ENCODE measurements at regions not wholly inside any gene's neighbourhood (a gene's known extent, or its start where the extent isn't known, plus 50 kb on each side); places are given as distances from the start of the nearest gene placed in this dataset.
"Not testable (repeated sequence)": the region's sequence is repeated elsewhere in the genome, so short reads cannot be mapped to it uniquely, and the experiment has no call there.

GRCh38 chr12:115374480-115375185 is 690.7 kb upstream of the TBX3 start:
- Mint-ChIP-seq H3K36me3 (no peaks in the 10 kb centered on the region), H3K4me3 (no peak overlapping the region), H3K9me3 (no peaks in the 10 kb centered on the region), H3K27ac (peak overlapping the region; percentile 94), H3K27me3 (ENCODE audit: low read depth) (no peaks in the 10 kb centered on the region), H3K4me1 (peaks cover 59% of the 10 kb centered on the region)
- DNase-seq (ENCODE audit: low spot score in 2 of 2, unreplicated experiment in 2 of 2) = no peak
- no peak for TF ChIP-seq CTCF (IDR thresholded peaks at IDR 0.05; ENCODE audit: unreplicated experiment)

GRCh38 chr12:115371711-115372110 is 687.7 kb upstream of the TBX3 start:
- Mint-ChIP-seq H3K27ac (peak overlapping the region; percentile 32), H3K4me1 (peaks cover 29% of the 10 kb centered on the region), H3K9me3 (no peaks in the 10 kb centered on the region), H3K27me3 (ENCODE audit: low read depth) (no peaks in the 10 kb centered on the region), H3K36me3 (no peaks in the 10 kb centered on the region), H3K4me3 (no peak overlapping the region)
- TF ChIP-seq CTCF (IDR thresholded peaks at IDR 0.05; ENCODE audit: unreplicated experiment) = no peak
- DNase-seq (ENCODE audit: low spot score in 2 of 2, unreplicated experiment in 2 of 2) = no peak

GRCh38 chr12:115370650-115371049 is 686.7 kb upstream of the TBX3 start:
- Mint-ChIP-seq H3K36me3 (peaks cover 6% of the 10 kb centered on the region), H3K27ac (peak overlapping the region; percentile 83), H3K4me1 (peaks cover 22% of the 10 kb centered on the region), H3K9me3 (peaks cover 6% of the 10 kb centered on the region), H3K4me3 (no peak overlapping the region), H3K27me3 (ENCODE audit: low read depth) (no peaks in the 10 kb centered on the region)
- no peak for DNase-seq (ENCODE audit: low spot score in 2 of 2, unreplicated experiment in 2 of 2)
- no peak for TF ChIP-seq CTCF (IDR thresholded peaks at IDR 0.05; ENCODE audit: unreplicated experiment)

GRCh38 chr12:115370207-115370606 is 686.2 kb upstream of the TBX3 start:
- Mint-ChIP-seq H3K4me3 (no peak overlapping the region), H3K36me3 (peaks cover 6% of the 10 kb centered on the region), H3K27me3 (ENCODE audit: low read depth) (no peaks in the 10 kb centered on the region), H3K4me1 (peaks cover 21% of the 10 kb centered on the region), H3K9me3 (peaks cover 6% of the 10 kb centered on the region), H3K27ac (peak overlapping the region; percentile 41)
- no peak for DNase-seq (ENCODE audit: low spot score in 2 of 2, unreplicated experiment in 2 of 2)
- no peak for TF ChIP-seq CTCF (IDR thresholded peaks at IDR 0.05; ENCODE audit: unreplicated experiment)

GRCh38 chr12:115366277-115366676 is 682.3 kb upstream of the TBX3 start:
- H3K27ac Mint-ChIP-seq; H3K4me3 Mint-ChIP-seq; H3K36me3 Mint-ChIP-seq; H3K27me3 Mint-ChIP-seq (ENCODE audit: low read depth); DNase-seq (ENCODE audit: low spot score in 2 of 2, unreplicated experiment in 2 of 2); H3K9me3 Mint-ChIP-seq: not testable (repeated sequence)
- peaks cover 35% of the 10 kb centered on the region for H3K4me1 Mint-ChIP-seq

- not testable (repeated sequence) for H3K9me3 Mint-ChIP-seq; DNase-seq (ENCODE audit: low spot score in 2 of 2, unreplicated experiment in 2 of 2); H3K27me3 Mint-ChIP-seq (ENCODE audit: low read depth); H3K27ac Mint-ChIP-seq; H3K36me3 Mint-ChIP-seq; H3K4me3 Mint-ChIP-seq
- H3K4me1 Mint-ChIP-seq = peaks cover 31% of the 10 kb centered on the region
These were observed 681.8 kb upstream of the TBX3 start for GRCh38 chr12:115365765-115366164.

- DNase-seq (ENCODE audit: low spot score in 2 of 2, unreplicated experiment in 2 of 2) = no peak
- Mint-ChIP-seq H3K4me1 (peaks cover 24% of the 10 kb centered on the region), H3K27me3 (ENCODE audit: low read depth) (no peaks in the 10 kb centered on the region), H3K9me3 (peaks cover 6% of the 10 kb centered on the region), H3K27ac (peak overlapping the region; percentile 91), H3K36me3 (peaks cover 6% of the 10 kb centered on the region), H3K4me3 (no peak overlapping the region)
- TF ChIP-seq CTCF (IDR thresholded peaks at IDR 0.05; ENCODE audit: unreplicated experiment) = no peak
These were observed 680.9 kb upstream of the TBX3 start for GRCh38 chr12:115364921-115365320.
